DOHH2 (cell line): ENCODE measurements at regions not wholly inside any gene's neighbourhood (a gene's known extent, or its start where the extent isn't known, plus 50 kb on each side); places are given as distances from the start of the nearest gene placed in this dataset.

Experiments
- EZH2phosphoT487 ChIP-seq: fragments of 200-600 bp; sonication (generic); IDR thresholded peaks from 2 replicates; pipeline ENCODE4 v1.6.1; 2017; ENCODE audit warnings: borderline replicate concordance, mild to moderate bottlenecking, antibody characterized with exemption, low read length, moderate library complexity, mixed read lengths
- TF ChIP-seq, protein P1 (sequence below): fragments of 200-600 bp; sonication (generic); IDR thresholded peaks from one replicate; pipeline ENCODE4 v1.5.1; 2014; ENCODE audit warnings: antibody characterized with exemption, mild to moderate bottlenecking, low read depth, low read length; ENCODE audit not compliant: poor library complexity, severe bottlenecking

- TF ChIP-seq, protein P1, sequence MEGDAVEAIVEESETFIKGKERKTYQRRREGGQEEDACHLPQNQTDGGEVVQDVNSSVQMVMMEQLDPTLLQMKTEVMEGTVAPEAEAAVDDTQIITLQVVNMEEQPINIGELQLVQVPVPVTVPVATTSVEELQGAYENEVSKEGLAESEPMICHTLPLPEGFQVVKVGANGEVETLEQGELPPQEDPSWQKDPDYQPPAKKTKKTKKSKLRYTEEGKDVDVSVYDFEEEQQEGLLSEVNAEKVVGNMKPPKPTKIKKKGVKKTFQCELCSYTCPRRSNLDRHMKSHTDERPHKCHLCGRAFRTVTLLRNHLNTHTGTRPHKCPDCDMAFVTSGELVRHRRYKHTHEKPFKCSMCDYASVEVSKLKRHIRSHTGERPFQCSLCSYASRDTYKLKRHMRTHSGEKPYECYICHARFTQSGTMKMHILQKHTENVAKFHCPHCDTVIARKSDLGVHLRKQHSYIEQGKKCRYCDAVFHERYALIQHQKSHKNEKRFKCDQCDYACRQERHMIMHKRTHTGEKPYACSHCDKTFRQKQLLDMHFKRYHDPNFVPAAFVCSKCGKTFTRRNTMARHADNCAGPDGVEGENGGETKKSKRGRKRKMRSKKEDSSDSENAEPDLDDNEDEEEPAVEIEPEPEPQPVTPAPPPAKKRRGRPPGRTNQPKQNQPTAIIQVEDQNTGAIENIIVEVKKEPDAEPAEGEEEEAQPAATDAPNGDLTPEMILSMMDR, result no peak
- TF ChIP-seq EZH2phosphoT487, result no peak
Observed at GRCh38 chr13:83485101-83485500, 397.2 kb downstream of the SLITRK1 start.
